ENCODE measurements at regions not wholly inside any gene's neighbourhood (a gene's known extent, or its start where the extent isn't known, plus 50 kb on each side); places are given as distances from the start of the nearest gene placed in this dataset.

GRCh38 chr12:58521152-58521551 lies 399.2 kb downstream of the LRIG3 start:
- TF ChIP-seq CTCF (IDR thresholded peaks at IDR 0.05; ENCODE audit: low read length, missing control alignments), result no peak
- no peak overlapping the region for H3K4me3 ChIP-seq (replicated peaks; ENCODE audit: low read depth, low read length)
- no peak for DNase-seq (ENCODE audit: low read depth)

- TF ChIP-seq CTCF (IDR thresholded peaks at IDR 0.05; ENCODE audit: low read length, missing control alignments), result no peak
- H3K4me3 ChIP-seq (replicated peaks; ENCODE audit: low read depth, low read length), result no peak overlapping the region
- DNase-seq (ENCODE audit: low read depth), result no peak
These were observed 398.5 kb downstream of the LRIG3 start for GRCh38 chr12:58521796-58522195.

GRCh38 chr12:58523360-58523759 lies 396.9 kb downstream of the LRIG3 start:
- no peak for TF ChIP-seq CTCF (IDR thresholded peaks at IDR 0.05; ENCODE audit: low read length, missing control alignments)

GRCh38 chr12:58528271-58528670 lies 392.0 kb downstream of the LRIG3 start:
- no peak for DNase-seq (ENCODE audit: low read depth)
- H3K4me3 ChIP-seq (replicated peaks; ENCODE audit: low read depth, low read length), result no peak overlapping the region
- no peak for TF ChIP-seq CTCF (IDR thresholded peaks at IDR 0.05; ENCODE audit: low read length, missing control alignments)

More at GRCh38 chr12:58523360-58523759, 396.9 kb downstream of the LRIG3 start:
- no peak for DNase-seq (ENCODE audit: low read depth)
- no peak overlapping the region for H3K4me3 ChIP-seq (replicated peaks; ENCODE audit: low read depth, low read length)

- DNase-seq (ENCODE audit: low read depth), result peak; percentile 46
- TF ChIP-seq CTCF (IDR thresholded peaks at IDR 0.05; ENCODE audit: low read length, missing control alignments), result no peak
- H3K4me3 ChIP-seq (replicated peaks; ENCODE audit: low read depth, low read length), result no peak overlapping the region
These were observed 391.1 kb downstream of the LRIG3 start for GRCh38 chr12:58529114-58529665.

- DNase-seq (ENCODE audit: low read depth), result peak; percentile 95
- TF ChIP-seq CTCF (IDR thresholded peaks at IDR 0.05; ENCODE audit: low read length, missing control alignments), result no peak
- H3K4me3 ChIP-seq (replicated peaks; ENCODE audit: low read depth, low read length), result no peak overlapping the region
These were observed 390.2 kb downstream of the LRIG3 start for GRCh38 chr12:58529897-58530741.

GRCh38 chr12:58530742-58531062 lies 389.6 kb downstream of the LRIG3 start:
- peak; percentile 55 for DNase-seq (ENCODE audit: low read depth)
- no peak overlapping the region for H3K4me3 ChIP-seq (replicated peaks; ENCODE audit: low read depth, low read length)
- no peak for TF ChIP-seq CTCF (IDR thresholded peaks at IDR 0.05; ENCODE audit: low read length, missing control alignments)

Data from fibroblast of pulmonary artery (primary cell).